OCI-M2 (cell line): ENCODE measurements at regions not wholly inside any gene's neighbourhood (a gene's known extent, or its start where the extent isn't known, plus 50 kb on each side); places are given as distances from the start of the nearest gene placed in this dataset.

Experiments used
- DNase-seq: peaks from one replicate; lab custom pipeline; 2025; ENCODE audit not compliant: unreplicated experiment; lab: John Stamatoyannopoulos, UW

GRCh38 chr18:57918601-57919000 lies 115.5 kb upstream of the ATP8B1 start:
- DNase-seq, result no peak

GRCh38 chr18:57916684-57917083 lies 113.6 kb upstream of the ATP8B1 start:
- no peak for DNase-seq

- DNase-seq, result no peak
Measured at GRCh38 chr18:57915865-57916582, 112.9 kb upstream of the ATP8B1 start.

DNA sequence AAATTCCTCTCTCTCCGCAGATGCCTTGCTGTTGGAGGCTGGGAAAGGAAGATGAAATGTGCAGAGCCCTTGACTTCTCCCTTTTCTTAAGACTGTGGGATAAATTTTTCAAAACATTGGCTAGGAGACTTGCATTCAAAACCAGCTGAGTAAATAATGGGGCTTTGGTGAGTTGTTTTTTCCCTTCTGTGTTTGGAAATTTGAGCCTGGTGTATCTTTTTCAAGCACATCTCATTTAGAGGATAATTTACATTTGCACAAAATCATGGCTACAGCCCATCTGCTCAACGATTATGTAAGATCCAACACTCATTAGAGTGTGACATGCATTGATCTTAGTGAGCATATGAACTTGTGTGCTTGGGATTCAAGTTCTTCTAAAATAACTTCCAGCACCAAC lies 112.1 kb upstream of the ATP8B1 start:
- DNase-seq, result no peak

GRCh38 chr18:57913686-57914085 lies 110.6 kb upstream of the ATP8B1 start:
- DNase-seq, result no peak

DNA sequence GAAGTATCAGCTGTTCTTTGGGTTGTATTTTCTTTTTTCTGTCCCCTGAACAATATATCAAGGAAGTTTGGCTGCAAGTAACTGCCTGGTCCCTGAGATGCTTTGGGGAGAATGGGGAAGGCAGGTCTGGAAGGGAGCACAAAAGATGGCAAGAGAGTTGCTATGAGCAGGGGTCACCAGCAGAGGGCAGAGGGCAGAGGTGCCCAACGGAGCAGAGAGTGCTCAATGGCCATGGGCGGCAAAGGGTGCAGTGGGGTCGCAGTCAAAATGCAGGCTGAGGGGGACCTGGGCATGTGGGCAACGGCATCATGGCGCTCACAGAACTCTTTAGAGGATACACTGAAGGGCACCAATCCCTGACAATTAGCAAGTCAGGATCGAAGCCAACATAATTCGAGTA lies 107.7 kb upstream of the ATP8B1 start:
- DNase-seq, result no peak

DNA sequence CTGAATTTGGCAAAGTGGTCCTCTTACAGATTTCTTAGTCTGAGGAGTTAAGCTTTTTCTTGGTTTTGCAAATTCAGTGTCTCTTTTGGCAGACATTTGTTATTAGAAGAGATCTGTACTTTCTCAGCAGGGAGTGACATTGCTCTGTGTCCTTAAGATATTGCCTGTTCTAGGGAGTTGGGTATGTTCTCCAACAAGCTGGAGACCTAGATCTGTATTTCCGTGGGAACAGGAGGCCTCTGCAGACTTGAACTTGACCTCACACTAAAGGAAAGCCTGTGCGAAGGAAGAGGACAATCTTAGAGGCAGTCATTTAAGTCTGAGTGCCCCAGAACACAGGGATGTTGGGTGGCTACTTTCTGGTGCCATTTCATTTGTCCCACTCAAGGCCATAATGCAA lies 107.0 kb upstream of the ATP8B1 start:
- no peak for DNase-seq

- no peak for DNase-seq
Measured at GRCh38 chr18:57909620-57910019, 106.5 kb upstream of the ATP8B1 start.

- no peak for DNase-seq
Measured at GRCh38 chr18:57908092-57908491, 105.0 kb upstream of the ATP8B1 start.

DNA sequence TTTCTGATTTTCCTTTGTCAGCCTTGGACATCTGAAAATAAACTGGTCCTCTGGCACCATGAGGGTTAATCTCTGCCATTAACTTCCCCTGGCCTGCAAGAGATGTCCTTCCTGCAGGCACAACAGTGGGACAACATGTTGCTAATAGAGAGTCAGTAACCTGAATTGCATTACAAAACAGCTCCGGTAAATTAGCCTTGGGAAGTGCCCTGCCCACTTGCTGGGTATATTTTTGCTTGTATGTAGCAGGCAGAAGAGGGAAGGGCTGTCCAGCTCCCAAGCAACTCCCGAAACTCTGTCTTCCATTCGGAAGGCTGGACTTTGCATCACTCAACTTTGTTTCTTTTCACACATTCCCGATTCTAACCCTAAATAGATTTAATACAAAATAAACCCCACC lies 104.4 kb upstream of the ATP8B1 start:
- DNase-seq, result no peak

- no peak for DNase-seq
Measured at GRCh38 chr18:57906852-57907251, 103.7 kb upstream of the ATP8B1 start.

DNA sequence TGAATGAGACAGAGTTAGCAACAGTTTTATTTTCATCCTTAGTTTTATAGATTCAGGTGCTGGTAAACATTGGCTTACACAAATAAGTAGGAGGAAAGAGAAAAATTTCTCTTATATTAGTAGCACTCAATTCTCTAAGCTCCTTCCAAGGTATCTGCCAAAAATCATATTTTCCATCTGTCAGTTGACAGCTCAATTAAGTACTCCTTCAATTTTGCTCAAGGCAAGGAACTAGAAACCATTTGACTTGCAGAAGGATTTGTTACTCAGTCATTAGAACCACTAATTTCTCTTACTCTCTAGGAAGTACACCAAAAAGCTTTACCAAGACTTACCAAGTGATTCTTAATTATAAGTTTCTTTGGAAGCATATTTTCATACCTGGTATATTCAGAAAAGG lies 101.4 kb upstream of the ATP8B1 start:
- DNase-seq, result no peak

DNA sequence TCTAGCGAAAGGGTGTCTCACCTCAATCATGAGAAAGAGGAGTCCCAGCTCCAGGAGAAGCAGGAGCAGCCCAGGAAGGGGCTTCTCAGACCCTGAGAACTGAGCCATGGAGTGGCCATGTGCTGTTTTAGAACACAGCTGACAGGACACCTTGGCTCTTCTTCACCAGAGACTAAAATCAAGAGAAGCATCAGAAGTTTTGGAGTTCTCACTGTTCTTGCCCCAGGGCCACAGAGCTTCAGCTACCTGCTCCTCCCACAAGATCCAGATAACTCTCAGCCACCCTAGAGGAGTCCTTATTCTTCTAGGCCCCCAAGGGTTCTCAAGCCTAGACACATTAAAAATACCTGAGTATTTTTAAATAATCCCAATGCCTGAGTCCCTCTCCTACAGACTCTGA lies 99.6 kb upstream of the ATP8B1 start:
- DNase-seq, result no peak

DNA sequence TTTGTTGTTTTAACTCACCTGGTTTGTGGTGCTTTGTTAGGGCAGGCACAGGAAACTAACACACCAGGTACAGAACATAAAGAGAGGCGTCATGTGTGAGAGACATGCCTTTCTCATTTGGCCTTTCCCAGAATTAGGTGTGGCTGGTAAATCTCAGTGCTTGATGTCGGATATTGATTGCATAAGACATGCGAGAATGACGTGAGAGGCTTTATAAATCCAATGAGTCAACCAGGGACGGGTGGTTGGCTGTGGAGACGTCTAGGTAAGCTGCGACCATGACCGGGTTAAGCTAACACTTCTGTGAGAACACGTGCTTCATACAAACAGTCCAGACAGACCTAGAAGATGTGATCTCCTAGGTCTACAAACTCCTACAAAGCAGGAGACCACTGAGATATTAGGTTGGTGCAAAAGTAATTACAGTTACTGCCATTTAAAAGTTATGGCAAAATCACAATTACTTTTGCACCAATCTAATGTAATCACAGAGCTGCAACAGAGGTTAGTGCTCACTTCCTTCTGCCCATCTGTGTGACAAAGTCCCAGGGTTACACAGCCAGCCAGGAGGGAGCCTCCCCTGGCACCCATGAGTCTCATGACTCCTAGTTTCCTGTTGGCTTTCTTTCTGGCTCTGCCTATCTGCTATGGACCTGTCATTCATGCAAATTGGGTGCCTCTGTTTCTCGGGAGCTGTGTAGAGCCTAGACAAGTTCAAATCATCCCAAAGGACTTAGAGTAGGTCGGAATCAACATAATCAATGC lies 98.9 kb upstream of the ATP8B1 start:
- no peak for DNase-seq

DNA sequence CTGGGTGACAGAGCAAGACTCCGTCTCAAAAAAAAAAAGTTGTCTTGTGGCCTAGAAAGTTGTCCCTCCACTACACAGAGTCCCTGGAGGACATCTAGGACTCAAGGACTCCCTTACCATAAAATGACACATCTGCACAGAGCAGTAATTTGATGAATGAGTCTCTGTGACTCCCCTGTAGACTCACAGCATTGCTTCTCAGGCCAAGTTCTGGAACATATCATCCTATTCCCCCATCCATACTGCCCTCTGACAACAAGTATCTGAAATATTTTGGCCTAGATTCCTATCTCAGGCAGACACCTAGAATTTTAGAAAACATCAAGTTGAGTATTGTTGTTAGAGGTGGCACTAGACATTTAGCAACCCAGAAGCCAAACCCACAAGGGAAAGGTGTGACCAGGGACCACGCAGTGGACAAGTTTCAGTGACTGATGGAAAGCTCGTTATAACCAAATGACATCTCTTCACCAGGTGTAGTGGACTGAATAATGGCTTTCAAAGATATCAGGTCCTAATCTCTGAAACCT lies 97.9 kb upstream of the ATP8B1 start:
- DNase-seq, result no peak

DNA sequence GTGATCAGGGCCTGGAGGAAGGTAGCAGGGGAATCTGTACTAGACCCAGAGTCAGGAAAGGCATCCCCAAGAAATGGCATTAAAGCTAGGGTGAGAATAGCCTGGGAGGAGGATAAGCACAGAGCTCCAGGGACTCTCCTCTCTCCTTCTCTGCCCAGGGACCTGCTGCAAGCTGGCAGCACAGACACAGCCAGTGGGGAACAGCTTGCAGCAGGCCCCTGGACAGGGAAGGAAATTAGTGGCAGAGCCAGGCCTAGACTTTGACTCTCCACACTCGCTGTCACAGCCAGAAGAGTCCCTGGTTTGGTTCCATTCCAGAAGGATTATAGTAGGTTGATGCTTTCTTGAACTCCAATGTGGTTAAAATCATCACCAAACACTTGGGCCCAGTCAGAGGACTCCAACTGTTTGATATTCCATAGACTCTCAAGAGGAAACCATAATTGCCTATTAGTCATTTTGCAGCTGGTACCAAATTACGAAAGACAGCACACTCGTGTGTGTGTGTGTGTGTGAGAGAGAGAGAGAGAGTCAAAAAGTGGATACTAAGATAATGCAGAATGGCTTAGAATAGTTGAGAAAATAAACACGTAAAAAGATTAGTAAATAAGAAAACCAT lies 95.5 kb upstream of the ATP8B1 start:
- DNase-seq, result no peak

DNA sequence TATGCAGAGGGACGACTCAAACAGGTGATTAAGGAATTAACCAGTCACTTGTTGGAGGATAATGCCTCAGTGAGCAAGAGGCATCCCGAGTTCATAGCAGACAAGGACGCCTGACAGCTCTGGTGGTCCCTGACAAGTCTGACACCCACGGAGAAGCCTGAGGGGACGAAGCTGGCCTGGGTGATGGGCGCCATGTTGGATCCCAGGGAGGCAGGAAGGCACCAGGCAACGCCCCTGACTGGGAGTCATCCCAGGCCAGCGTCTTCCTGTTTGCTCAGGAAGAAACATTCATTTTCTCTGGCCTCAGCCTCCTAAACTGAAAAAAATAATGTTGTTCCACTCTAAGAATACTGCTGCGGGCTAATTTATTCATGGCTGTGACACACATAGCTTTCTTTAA lies 92.1 kb upstream of the ATP8B1 start:
- DNase-seq, result no peak

DNA sequence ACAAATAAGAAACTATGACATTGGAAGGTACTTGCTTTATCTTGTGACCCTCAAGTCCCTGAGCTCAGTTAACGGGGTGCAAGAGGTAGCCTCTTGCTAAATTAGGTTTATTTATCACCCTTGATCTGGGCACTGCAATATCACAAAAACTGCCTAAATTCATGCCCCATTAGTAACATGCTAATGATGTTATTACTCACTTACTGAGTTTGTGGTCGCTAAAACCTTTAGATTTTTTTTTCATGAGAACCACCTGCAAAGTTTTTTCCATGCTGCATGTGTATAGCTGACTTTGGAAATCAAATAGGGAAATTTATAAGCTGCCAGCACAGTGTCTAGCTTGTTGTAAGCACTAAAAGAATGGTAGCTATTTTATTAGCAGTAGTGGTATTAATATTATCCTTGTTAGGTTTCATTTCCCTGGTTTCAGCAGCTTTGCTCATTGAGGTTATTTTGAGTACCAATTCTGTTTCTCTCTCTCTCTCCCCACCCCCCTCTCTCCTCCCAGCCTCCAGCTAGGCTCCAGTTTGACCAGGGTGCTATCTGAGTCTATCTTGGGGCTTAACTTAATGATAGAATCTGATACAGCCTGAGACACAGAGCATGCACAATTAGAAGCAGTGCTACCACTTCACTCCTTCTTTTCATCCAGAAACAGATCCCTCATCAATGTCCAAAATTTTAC lies 88.7 kb upstream of the ATP8B1 start:
- no peak for DNase-seq

DNA sequence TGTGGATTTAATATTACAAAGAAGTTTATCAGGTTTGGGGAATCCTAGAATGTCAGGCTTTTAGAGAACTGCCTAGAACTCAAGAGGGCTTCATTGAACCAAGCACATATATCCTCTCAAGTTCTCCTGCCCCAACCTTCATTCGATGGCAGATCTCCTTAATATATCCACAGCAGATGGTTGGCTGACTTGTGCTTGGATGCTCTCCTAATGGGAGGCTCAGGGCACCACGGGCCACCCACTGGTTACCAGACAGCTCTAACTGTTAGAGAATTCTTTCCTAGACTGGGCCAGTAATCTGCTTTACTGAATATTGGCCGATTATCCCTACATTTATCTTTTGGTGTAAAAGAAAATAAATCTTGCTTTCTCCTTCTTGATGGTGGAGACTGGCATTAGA lies 87.2 kb upstream of the ATP8B1 start:
- no peak for DNase-seq

GRCh38 chr18:57889841-57890240 lies 86.7 kb upstream of the ATP8B1 start:
- no peak for DNase-seq

GRCh38 chr18:57887543-57888383 lies 84.6 kb upstream of the ATP8B1 start:
- DNase-seq, result no peak
